VCaP (cell line): ENCODE measurements at regions not wholly inside any gene's neighbourhood (a gene's known extent, or its start where the extent isn't known, plus 50 kb on each side); places are given as distances from the start of the nearest gene placed in this dataset.

Experiments
- H3K27ac ChIP-seq: fragments of 450-650 bp; 2 replicates; pipeline ENCODE4 v1.5.1; 2017
- TF ChIP-seq, protein P1 (sequence below): fragments of 450-650 bp; conservative IDR thresholded peaks from 2 replicates; pipeline ENCODE4 v1.5.1; 2017; ENCODE audit warnings: mild to moderate bottlenecking, moderate library complexity

- TF ChIP-seq, protein P1, sequence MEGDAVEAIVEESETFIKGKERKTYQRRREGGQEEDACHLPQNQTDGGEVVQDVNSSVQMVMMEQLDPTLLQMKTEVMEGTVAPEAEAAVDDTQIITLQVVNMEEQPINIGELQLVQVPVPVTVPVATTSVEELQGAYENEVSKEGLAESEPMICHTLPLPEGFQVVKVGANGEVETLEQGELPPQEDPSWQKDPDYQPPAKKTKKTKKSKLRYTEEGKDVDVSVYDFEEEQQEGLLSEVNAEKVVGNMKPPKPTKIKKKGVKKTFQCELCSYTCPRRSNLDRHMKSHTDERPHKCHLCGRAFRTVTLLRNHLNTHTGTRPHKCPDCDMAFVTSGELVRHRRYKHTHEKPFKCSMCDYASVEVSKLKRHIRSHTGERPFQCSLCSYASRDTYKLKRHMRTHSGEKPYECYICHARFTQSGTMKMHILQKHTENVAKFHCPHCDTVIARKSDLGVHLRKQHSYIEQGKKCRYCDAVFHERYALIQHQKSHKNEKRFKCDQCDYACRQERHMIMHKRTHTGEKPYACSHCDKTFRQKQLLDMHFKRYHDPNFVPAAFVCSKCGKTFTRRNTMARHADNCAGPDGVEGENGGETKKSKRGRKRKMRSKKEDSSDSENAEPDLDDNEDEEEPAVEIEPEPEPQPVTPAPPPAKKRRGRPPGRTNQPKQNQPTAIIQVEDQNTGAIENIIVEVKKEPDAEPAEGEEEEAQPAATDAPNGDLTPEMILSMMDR = no peak
- no peak overlapping the region for H3K27ac ChIP-seq
Observed at GRCh38 chr13:69283301-69283700, 824.3 kb upstream of the ATXN8OS start.

DNA sequence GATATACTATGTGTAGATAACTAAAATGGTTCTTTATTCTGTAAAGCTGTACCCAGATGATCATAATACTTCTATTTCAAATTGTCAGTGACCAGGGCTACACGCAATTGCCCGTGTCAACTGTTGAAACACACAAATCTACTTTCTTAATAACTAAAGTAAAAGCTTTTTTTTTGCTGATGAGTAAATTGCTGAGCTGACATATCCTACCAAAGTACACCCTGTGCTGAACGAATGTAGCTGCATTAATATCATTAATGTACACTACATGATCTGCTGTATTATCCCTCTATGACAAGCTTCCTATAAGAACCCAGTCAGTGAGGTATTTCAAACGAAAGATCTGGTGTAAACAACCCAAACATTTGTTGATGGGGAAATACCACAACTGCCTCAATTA, 827.2 kb upstream of the ATXN8OS start:
- TF ChIP-seq, protein P1 = no peak
- H3K27ac ChIP-seq = no peak overlapping the region

DNA sequence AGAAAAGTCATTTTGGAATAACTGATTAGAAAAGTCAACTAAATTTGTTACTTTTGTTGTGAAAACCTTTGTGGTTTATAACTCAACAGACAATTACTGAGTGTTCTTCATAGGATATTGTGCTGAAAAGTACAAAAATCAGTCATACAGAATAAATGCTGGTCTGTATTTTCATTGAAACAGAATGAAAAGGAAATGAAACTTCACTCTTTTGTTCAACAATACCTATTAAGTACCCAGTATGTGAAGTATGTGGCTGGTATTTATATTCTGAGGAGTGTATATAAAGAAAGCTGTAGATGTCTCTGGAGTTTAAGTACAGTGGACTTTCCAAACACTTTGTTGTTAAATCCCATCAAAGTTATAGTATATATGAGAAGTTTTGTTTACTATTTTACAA, 828.4 kb upstream of the ATXN8OS start:
- no peak overlapping the region for H3K27ac ChIP-seq
- TF ChIP-seq, protein P1 = no peak

GRCh38 chr13:69274231-69274630, 833.4 kb upstream of the ATXN8OS start:
- H3K27ac ChIP-seq = no peak overlapping the region
- TF ChIP-seq, protein P1 = no peak

GRCh38 chr13:69264362-69265334, 843.0 kb upstream of the ATXN8OS start:
- TF ChIP-seq, protein P1 = no peak
- no peak overlapping the region for H3K27ac ChIP-seq

GRCh38 chr13:69243366-69243765, 864.3 kb upstream of the ATXN8OS start:
- H3K27ac ChIP-seq = no peak overlapping the region
- TF ChIP-seq, protein P1 = no peak

- TF ChIP-seq, protein P1 = no peak
- H3K27ac ChIP-seq = no peak overlapping the region
Observed at GRCh38 chr13:69234171-69234570, 873.5 kb upstream of the ATXN8OS start.
